CD4-positive, alpha-beta T cell treated with Interleukin-12 subunit alpha and Interleukin-12 subunit beta, for 1 hour (primary cell): ENCODE measurements at regions not wholly inside any gene's neighbourhood (a gene's known extent, or its start where the extent isn't known, plus 50 kb on each side); places are given as distances from the start of the nearest gene placed in this dataset.
A peak's percentile ranks its signal among the peaks of the same experiment; 100 is the strongest.

ENCODE experiments used
- DNase-seq: peaks from one replicate; pipeline ENCODE4 v3.0.0-alpha.2; 2020

GRCh38 chr4:121226362-121226761, 62.2 kb upstream of the TNIP3 start:
- no peak for DNase-seq

GRCh38 chr4:121221608-121222007, 57.5 kb upstream of the TNIP3 start:
- DNase-seq = peak; percentile 19

- no peak for DNase-seq
Observed at GRCh38 chr4:121221201-121221600, 57.1 kb upstream of the TNIP3 start.

- peak; percentile 24 for DNase-seq
Observed at GRCh38 chr4:121220698-121221097, 56.6 kb upstream of the TNIP3 start.

- no peak for DNase-seq
Observed at GRCh38 chr4:121219227-121219626, 55.1 kb upstream of the TNIP3 start.

- DNase-seq = no peak
Observed at GRCh38 chr4:121217351-121217750, 53.2 kb upstream of the TNIP3 start.

- DNase-seq = no peak
Observed at GRCh38 chr4:121216461-121216860, 52.3 kb upstream of the TNIP3 start.

GRCh38 chr4:121213940-121214339, 49.8 kb upstream of the TNIP3 start:
- DNase-seq = no peak
